ENCODE measurements at regions not wholly inside any gene's neighbourhood (a gene's known extent, or its start where the extent isn't known, plus 50 kb on each side); places are given as distances from the start of the nearest gene placed in this dataset.

- DNase-seq (ENCODE audit: insufficient read length, low spot score, missing footprints): peak; percentile 45
- Histone ChIP-seq H3K27me3 (ENCODE audit: insufficient read depth, low read length) (no peaks in the 10 kb centered on the region), H3K4me1 (ENCODE audit: insufficient read depth, low read length) (no peaks in the 10 kb centered on the region), H3K27ac (ENCODE audit: low read depth, low read length) (no peak overlapping the region), H3K79me2 (ENCODE audit: insufficient read depth, low read length) (no peaks in the 10 kb centered on the region), H2AFZ (ENCODE audit: low read length) (no peak overlapping the region), H3K4me3 (ENCODE audit: insufficient read depth, low read length) (no peak overlapping the region), H4K20me1 (ENCODE audit: insufficient read depth, low read length) (no peaks in the 10 kb centered on the region), H3K9me3 (ENCODE audit: low read depth, low read length) (no peaks in the 10 kb centered on the region), H3K36me3 (ENCODE audit: insufficient read depth, low read length) (no peaks in the 10 kb centered on the region), H3K4me2 (ENCODE audit: insufficient read depth, low read length) (no peak overlapping the region)
- no peak for TF ChIP-seq CTCF (IDR thresholded peaks at IDR 0.05; ENCODE audit: extremely low read depth, low read depth, low read length)
These were observed 181.1 kb downstream of the PLCE1 start for GRCh38 chr10:94174838-94175237.

GRCh38 chr10:94178475-94179253 lies 184.1 kb downstream of the NOC3L start:
- Histone ChIP-seq H3K27me3 (ENCODE audit: insufficient read depth, low read length) (no peaks in the 10 kb centered on the region), H2AFZ (ENCODE audit: low read length) (peak overlapping the region; percentile 39), H3K4me3 (ENCODE audit: insufficient read depth, low read length) (no peak overlapping the region), H3K4me2 (ENCODE audit: insufficient read depth, low read length) (no peak overlapping the region), H3K4me1 (ENCODE audit: insufficient read depth, low read length) (peaks cover 11% of the 10 kb centered on the region), H3K36me3 (ENCODE audit: insufficient read depth, low read length) (no peaks in the 10 kb centered on the region), H3K9me3 (ENCODE audit: low read depth, low read length) (no peaks in the 10 kb centered on the region), H4K20me1 (ENCODE audit: insufficient read depth, low read length) (no peaks in the 10 kb centered on the region), H3K27ac (ENCODE audit: low read depth, low read length) (no peak overlapping the region), H3K79me2 (ENCODE audit: insufficient read depth, low read length) (no peaks in the 10 kb centered on the region)
- peak; percentile 1 for DNase-seq (ENCODE audit: insufficient read length, low spot score, missing footprints)
- no peak for TF ChIP-seq CTCF (IDR thresholded peaks at IDR 0.05; ENCODE audit: extremely low read depth, low read depth, low read length)

- Histone ChIP-seq H3K27me3 (ENCODE audit: insufficient read depth, low read length) (no peaks in the 10 kb centered on the region), H3K4me3 (ENCODE audit: insufficient read depth, low read length) (no peak overlapping the region), H3K9me3 (ENCODE audit: low read depth, low read length) (no peaks in the 10 kb centered on the region), H3K4me1 (ENCODE audit: insufficient read depth, low read length) (peaks cover 17% of the 10 kb centered on the region), H3K4me2 (ENCODE audit: insufficient read depth, low read length) (no peak overlapping the region), H3K27ac (ENCODE audit: low read depth, low read length) (no peak overlapping the region), H3K79me2 (ENCODE audit: insufficient read depth, low read length) (no peaks in the 10 kb centered on the region), H3K36me3 (ENCODE audit: insufficient read depth, low read length) (no peaks in the 10 kb centered on the region), H2AFZ (ENCODE audit: low read length) (no peak overlapping the region), H4K20me1 (ENCODE audit: insufficient read depth, low read length) (no peaks in the 10 kb centered on the region)
- DNase-seq (ENCODE audit: insufficient read length, low spot score, missing footprints): no peak
- no peak for TF ChIP-seq CTCF (IDR thresholded peaks at IDR 0.05; ENCODE audit: extremely low read depth, low read depth, low read length)
These were observed 182.2 kb downstream of the NOC3L start for GRCh38 chr10:94180576-94180975.

- TF ChIP-seq CTCF (IDR thresholded peaks at IDR 0.05; ENCODE audit: extremely low read depth, low read depth, low read length): no peak
- DNase-seq (ENCODE audit: insufficient read length, low spot score, missing footprints): peak; percentile 52
- Histone ChIP-seq H3K27ac (ENCODE audit: low read depth, low read length) (peak overlapping the region; percentile 87), H3K4me2 (ENCODE audit: insufficient read depth, low read length) (peak overlapping the region; percentile 58), H3K79me2 (ENCODE audit: insufficient read depth, low read length) (no peaks in the 10 kb centered on the region), H2AFZ (ENCODE audit: low read length) (peak overlapping the region; percentile 62), H3K36me3 (ENCODE audit: insufficient read depth, low read length) (no peaks in the 10 kb centered on the region), H3K27me3 (ENCODE audit: insufficient read depth, low read length) (no peaks in the 10 kb centered on the region), H4K20me1 (ENCODE audit: insufficient read depth, low read length) (no peaks in the 10 kb centered on the region), H3K4me1 (ENCODE audit: insufficient read depth, low read length) (peaks cover 17% of the 10 kb centered on the region), H3K9me3 (ENCODE audit: low read depth, low read length) (no peaks in the 10 kb centered on the region), H3K4me3 (ENCODE audit: insufficient read depth, low read length) (peak overlapping the region; percentile 7)
These were observed 179.0 kb downstream of the NOC3L start for GRCh38 chr10:94183666-94184264.
